HepG2 (cell line): ENCODE measurements at regions not wholly inside any gene's neighbourhood (a gene's known extent, or its start where the extent isn't known, plus 50 kb on each side); places are given as distances from the start of the nearest gene placed in this dataset.

Experiments used
- ATAC-seq: fragments of 200-7000 bp; cut with Tn5 transposase; 3 replicates; pipeline ENCODE4 v1.9.1; 2020; ENCODE audit warnings: mild to moderate bottlenecking, moderate library complexity
- BruUV-seq: library from RNA; stranded (reverse); fragments of 400-500 nt; replicated peaks from 2 replicates; lab custom pipeline; 2021; lab: Mats Ljungman, UMichigan
- CTCF ChIA-PET: fragments of 300-600 bp; formaldehyde crosslinking; extraction: SDS; loops from one replicate; lab custom pipeline; 2021; ENCODE audit warnings: low total read pairs, inconsistent platforms, low intra/inter-chr PET ratio; lab: Yijun Ruan, JAX
- POLR2A ChIA-PET: fragments of 350-600 bp; sonication (Branson Sonifier 250); formaldehyde crosslinking; loops from one replicate; lab custom pipeline; 2020; ENCODE audit warnings: antibody characterized with exemption, inconsistent platforms; lab: Yijun Ruan, JAX
- DNase-seq: peaks from one replicate; pipeline ENCODE4 v3.0.0-alpha.2; 2015; ENCODE audit warnings: low spot score
- FAIRE-seq: peaks from 3 replicates; lab custom pipeline; 2011; peaks lifted over from hg19 to GRCh38; lab: Jason Lieb, UNC
- H2AFZ ChIP-seq: one replicate; pipeline ENCODE4 v1.6.1; 2011; ENCODE audit warnings: low read length, inconsistent platforms
- H3K27ac ChIP-seq: fragments of 300-600 bp; 3 replicates; pipeline ENCODE4 v1.8.0; 2011; ENCODE audit warnings: mixed run types, mild to moderate bottlenecking, mixed read lengths, low read length, inconsistent platforms; ENCODE audit not compliant: insufficient read depth; ENCODE audit errors: extremely low read length
- H3K27me3 ChIP-seq, 2 experiments: fragments of 200-600 bp in 1 of 2; 2 replicates in 1 of 2; 3 replicates in 1 of 2; pipeline versions ENCODE4 v1.6.0 to v1.8.0; 2011; ENCODE audit warnings: low read length in 2 of 2, mild to moderate bottlenecking in 2 of 2, moderate library complexity in 2 of 2, inconsistent platforms in 1 of 2; ENCODE audit not compliant: insufficient read depth in 2 of 2, control insufficient read depth in 1 of 2
- H3K36me3 ChIP-seq, 2 experiments: fragments of 200-600 bp in 1 of 2; replicated peaks in 1 of 2; 2 replicates in 1 of 2; 3 replicates in 1 of 2; pipeline versions ENCODE4 v1.5.1 to v1.8.0; 2011; ENCODE audit warnings: low read length in 2 of 2, inconsistent platforms in 1 of 2; ENCODE audit not compliant: insufficient read depth in 2 of 2, control insufficient read depth in 1 of 2
- H3K4me1 ChIP-seq: 2 replicates; pipeline ENCODE4 v1.5.1; 2012; ENCODE audit warnings: low read length, inconsistent platforms; ENCODE audit not compliant: insufficient read depth
- H3K4me2 ChIP-seq: 2 replicates; pipeline ENCODE4 v1.6.0; 2011; ENCODE audit warnings: low read depth, low read length, inconsistent platforms
- H3K4me3 ChIP-seq, 3 experiments: fragments of 200-600 bp in 1 of 3; sonication (generic), shearing (Covaris generic) in 1 of 3; replicated peaks in 1 of 3; 2 replicates each; pipeline ENCODE4 v1.5.1; 2011 to 2016; ENCODE audit warnings: low read length in 3 of 3, inconsistent platforms in 2 of 3, low read depth in 2 of 3, mild to moderate bottlenecking in 2 of 3, control low read depth in 1 of 3, mixed read lengths in 1 of 3; ENCODE audit not compliant: insufficient read depth in 1 of 3
- H3K79me2 ChIP-seq: one replicate; pipeline ENCODE4 v1.6.1; 2011; ENCODE audit warnings: low read length, inconsistent platforms; ENCODE audit not compliant: insufficient read depth
- H3K9ac ChIP-seq: 2 replicates; pipeline ENCODE4 v1.6.0; 2011; ENCODE audit warnings: mild to moderate bottlenecking, low read depth, low read length, inconsistent platforms; ENCODE audit not compliant: insufficient read depth
- H3K9me3 ChIP-seq: 2 replicates; pipeline ENCODE4 v1.5.1; 2012; ENCODE audit warnings: mild to moderate bottlenecking, low read length
- H4K20me1 ChIP-seq: 2 replicates; pipeline ENCODE4 v1.6.0; 2011; ENCODE audit warnings: inconsistent platforms, mild to moderate bottlenecking, low read length, moderate library complexity; ENCODE audit not compliant: insufficient read depth
- ATF4 ChIP-seq, 2 experiments: fragments of 450-650 bp in 1 of 2; sonication (generic) in 1 of 2; formaldehyde crosslinking; IDR thresholded peaks; 2 replicates each; pipeline versions ENCODE4 v1.5.0 to v1.8.0; 2020 to 2022; ENCODE audit warnings: mild to moderate bottlenecking in 1 of 2, missing genetic modification reagents in 1 of 2
- BORCS8-MEF2B ChIP-seq: sonication (generic); formaldehyde crosslinking; IDR thresholded peaks from 2 replicates; pipeline ENCODE4 v1.8.0; 2022; ENCODE audit warnings: mild to moderate bottlenecking, missing genetic modification reagents
- DNMT3B ChIP-seq: conservative IDR thresholded peaks from 2 replicates; pipeline ENCODE4 v1.6.1; 2016; ENCODE audit warnings: missing biosample characterization, control low read depth
- E2F5 ChIP-seq: sonication (generic); formaldehyde crosslinking; conservative IDR thresholded peaks from 2 replicates; pipeline ENCODE4 v1.4.0; 2020; ENCODE audit warnings: missing genetic modification reagents
- FOXC1 ChIP-seq: sonication (generic); formaldehyde crosslinking; IDR thresholded peaks from 2 replicates; pipeline ENCODE4 v1.8.0; 2022; ENCODE audit warnings: mild to moderate bottlenecking, missing genetic modification reagents, borderline replicate concordance
- GATA4 ChIP-seq: sonication (generic); IDR thresholded peaks from 2 replicates; pipeline ENCODE4 v1.6.1; 2016; ENCODE audit warnings: antibody characterized with exemption, low read depth, borderline replicate concordance
- GMEB2 ChIP-seq: IDR thresholded peaks from 2 replicates; pipeline ENCODE4 v1.6.1; 2016; ENCODE audit warnings: missing biosample characterization, missing genetic modification reagents, low read depth
- KLF13 ChIP-seq: sonication (generic); formaldehyde crosslinking; IDR thresholded peaks from 2 replicates; pipeline ENCODE4 v1.4.0; 2020; ENCODE audit warnings: mild to moderate bottlenecking, missing genetic modification reagents
- MTA1 ChIP-seq: sonication (generic); formaldehyde crosslinking; IDR thresholded peaks from 2 replicates; pipeline ENCODE4 v1.4.0; 2020; ENCODE audit warnings: missing genetic modification reagents, mild to moderate bottlenecking, borderline replicate concordance
- SOX6 ChIP-seq, 2 experiments: fragments of 450-650 bp in 1 of 2; sonication (generic) in 1 of 2; formaldehyde crosslinking in 1 of 2; IDR thresholded peaks; 2 replicates each; pipeline versions ENCODE4 v1.4.0 to v1.6.1; 2017 to 2020; ENCODE audit warnings: antibody characterized with exemption in 1 of 2, mild to moderate bottlenecking in 1 of 2, missing genetic modification reagents in 1 of 2
- XRCC5 ChIP-seq: fragments of 200-400 bp; formaldehyde crosslinking; optimal IDR thresholded peaks from 2 replicates; pipeline ENCODE3; 2017; ENCODE audit warnings: mild to moderate bottlenecking, low read length
- ZC3H13 ChIP-seq: sonication (generic); formaldehyde crosslinking; IDR thresholded peaks from 2 replicates; pipeline ENCODE4 v1.8.1; 2023; ENCODE audit warnings: mild to moderate bottlenecking, missing genetic modification reagents, moderate library complexity
- ZFYVE20 ChIP-seq: sonication (generic); formaldehyde crosslinking; IDR thresholded peaks from 2 replicates; pipeline ENCODE4 v1.8.0; 2023; ENCODE audit warnings: low read depth, mild to moderate bottlenecking, moderate library complexity, missing genetic modification reagents, borderline replicate concordance
- ZNF576 ChIP-seq: sonication (generic); formaldehyde crosslinking; IDR thresholded peaks from 2 replicates; pipeline ENCODE4 v1.4.0; 2020; ENCODE audit warnings: mild to moderate bottlenecking, missing genetic modification reagents
- ZNF672 ChIP-seq: sonication (generic); formaldehyde crosslinking; IDR thresholded peaks from 2 replicates; pipeline ENCODE4 v1.8.1; 2022; ENCODE audit warnings: missing genetic modification reagents
- ZNF678 ChIP-seq: sonication (generic); formaldehyde crosslinking; IDR thresholded peaks from 2 replicates; pipeline ENCODE4 v1.4.0; 2020; ENCODE audit warnings: mild to moderate bottlenecking, missing genetic modification reagents
- WGBS: methylation state at CpG from one replicate; pipeline ENCODE4 v1.1.6; 2017; ENCODE audit warnings: low lambda C conversion rate; 5-methylcytosine and 5-hydroxymethylcytosine counted together
- in situ Hi-C: cut with HindIII; loops from 2 replicates; pipeline ENCODE4 v1.10.0; 2017; ENCODE audit warnings: low pct_unique_long_range_greater_than_20kb; ENCODE audit not compliant: extremely low pct_ligation_motif_present
- intact Hi-C: fragments of 100-400 bp; cut with micrococcal nuclease; formaldehyde crosslinking; loops from one replicate; pipeline ENCODE4 v1.10.0; 2022; ENCODE audit not compliant: unreplicated experiment

- no peak for ATAC-seq
- no peaks in the 10 kb centered on the region for H4K20me1 ChIP-seq
- no peak overlapping the region for H2AFZ ChIP-seq
- intact Hi-C loops = no loop called here
- no peak overlapping the region for H3K4me3 ChIP-seq
- no peaks in the 10 kb centered on the region for H3K36me3 ChIP-seq
- TF ChIP-seq ZNF678 (CRISPR knock-in tag) = no peak
- no peak for TF ChIP-seq BORCS8-MEF2B (CRISPR knock-in tag)
- TF ChIP-seq ZNF576 (CRISPR knock-in tag) = no peak
- TF ChIP-seq ATF4 (CRISPR knock-in tag; IDR thresholded peaks at IDR 0.05) = 0 out of 4 replicates have a peak, but pooled peaks of 1 of the 2 experiments have one; percentile 13
- TF ChIP-seq, all 625 proteins: peak for 1
- in situ Hi-C loops = no loop called here
- WGBS = 19% methylated on average over 3 of the region's 3 CpGs
- FAIRE-seq (no peak), DNase-seq (no peak)
- no peaks in the 10 kb centered on the region for H3K9me3 ChIP-seq
- H3K4me1 ChIP-seq = no peaks in the 10 kb centered on the region
- H3K4me2 ChIP-seq = no peak overlapping the region
- no peak overlapping the region for H3K27ac ChIP-seq
- no peaks in the 10 kb centered on the region for H3K27me3 ChIP-seq
- ChIA-PET CTCF (no interaction called here), POLR2A (no interaction called here)
- no peak overlapping the region for H3K9ac ChIP-seq
- BruUV-seq = no TSS peak
- no peaks in the 10 kb centered on the region for H3K79me2 ChIP-seq
Observed at GRCh38 chr4:157886645-157887044, 286.2 kb downstream of the GASK1B start.

- ATAC-seq (no peak), DNase-seq (no peak), FAIRE-seq (no peak)
- H3K27me3 ChIP-seq = no peaks in the 10 kb centered on the region
- H3K27ac ChIP-seq = no peak overlapping the region
- no peak overlapping the region for H3K4me3 ChIP-seq
- H3K79me2 ChIP-seq = no peaks in the 10 kb centered on the region
- no peaks in the 10 kb centered on the region for H3K9me3 ChIP-seq
- WGBS = 31% methylated on average over 3 of the region's 3 CpGs
- POLR2A ChIA-PET = no interaction called here
- CTCF ChIA-PET = no interaction called here
- no TSS peak for BruUV-seq
- no peaks in the 10 kb centered on the region for H4K20me1 ChIP-seq
- no peak overlapping the region for H3K4me2 ChIP-seq
- intact Hi-C loops (no loop called here), in situ Hi-C loops (no loop called here)
- H3K36me3 ChIP-seq = no peaks in the 10 kb centered on the region
- no peak overlapping the region for H3K9ac ChIP-seq
- no peaks in the 10 kb centered on the region for H3K4me1 ChIP-seq
- H2AFZ ChIP-seq = no peak overlapping the region
- TF ChIP-seq E2F5 (CRISPR knock-in tag) (no peak), SOX6 (IDR thresholded peaks at IDR 0.05) (no peak), SOX6 (CRISPR knock-in tag; IDR thresholded peaks at IDR 0.05) (no peak), ZNF672 (CRISPR knock-in tag) (no peak), FOXC1 (CRISPR knock-in tag) (no peak), KLF13 (CRISPR knock-in tag) (no peak), GMEB2 (CRISPR knock-in tag) (no peak), ZC3H13 (CRISPR knock-in tag) (no peak), GATA4 (no peak), DNMT3B (no peak), MTA1 (no peak), ZFYVE20 (CRISPR knock-in tag) (no peak), XRCC5 (no peak)
Observed at GRCh38 chr4:157885811-157886210, 287.0 kb downstream of the GASK1B start.
